ENCODE measurements at regions not wholly inside any gene's neighbourhood (a gene's known extent, or its start where the extent isn't known, plus 50 kb on each side); places are given as distances from the start of the nearest gene placed in this dataset.
"Not testable (repeated sequence)": the region's sequence is repeated elsewhere in the genome, so short reads cannot be mapped to it uniquely, and the experiment has no call there.

DNA sequence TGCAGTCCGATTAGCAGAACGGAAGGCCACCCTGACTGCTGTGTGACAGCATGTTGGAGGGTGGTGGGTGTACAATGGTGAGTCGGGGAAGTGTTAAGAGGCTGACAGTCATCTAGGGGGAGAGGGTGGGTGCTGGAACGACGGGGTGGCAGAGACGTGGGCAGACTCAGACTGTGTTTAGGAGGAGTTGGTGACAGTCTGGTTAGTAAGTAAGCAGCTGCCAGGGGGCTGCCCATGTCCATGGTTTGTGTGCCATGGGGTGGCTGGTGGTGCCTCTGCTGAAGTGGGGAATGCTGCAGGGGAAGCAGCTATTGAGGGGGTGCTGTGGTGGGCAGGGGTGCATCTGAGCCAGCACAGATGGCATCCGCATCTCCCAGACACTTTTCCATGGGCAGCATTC lies 51.3 kb upstream of the BOD1 start:
- no peak for DNase-seq

DNA sequence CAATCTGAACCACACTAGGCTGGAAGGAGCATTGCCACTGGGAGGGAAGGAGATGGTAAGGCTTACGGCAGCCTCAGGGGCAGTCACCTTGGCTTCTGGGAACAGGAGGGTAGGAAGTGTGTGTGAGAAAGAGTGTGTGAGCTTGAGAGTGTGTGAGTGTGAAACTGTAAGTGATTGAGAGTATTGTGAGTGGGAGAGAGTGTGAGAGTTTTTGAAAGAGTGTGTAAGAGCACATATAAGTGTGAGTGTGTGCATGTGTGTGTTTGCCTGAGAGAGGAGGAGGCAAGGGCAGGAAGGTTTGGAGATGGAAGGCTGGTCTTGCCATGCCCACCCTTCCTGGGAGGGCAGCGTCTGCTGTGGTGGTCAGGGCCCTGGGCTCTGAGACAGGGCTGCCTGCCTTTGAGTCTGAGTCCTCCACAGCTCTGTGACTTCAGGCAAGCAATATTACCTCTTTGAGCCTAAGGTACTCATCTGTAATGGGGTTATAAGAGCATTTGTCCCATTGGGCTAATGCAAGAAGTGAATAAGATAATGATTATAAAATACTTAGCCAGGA lies 51.9 kb upstream of the BOD1 start:
- no peak for DNase-seq

DNA sequence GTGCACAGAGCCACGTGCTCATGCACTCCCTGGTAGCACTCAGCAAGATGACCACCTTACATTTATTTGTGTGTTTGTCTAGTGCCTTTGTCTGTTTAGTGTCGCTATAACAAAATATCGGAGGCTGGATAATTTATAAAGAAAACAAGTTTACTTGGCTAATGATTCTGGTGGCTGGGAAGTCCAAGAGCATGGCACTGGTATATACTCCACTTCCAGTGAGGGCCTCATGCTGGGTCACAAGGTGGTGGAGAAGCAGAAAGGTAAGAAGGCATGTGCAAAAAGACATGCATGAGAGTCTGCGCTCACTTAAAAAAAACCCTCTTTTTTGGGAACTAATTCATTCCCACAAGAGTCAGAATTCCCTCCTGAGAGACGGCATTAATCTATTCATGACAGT lies 52.5 kb upstream of the BOD1 start:
- no peak for DNase-seq

DNA sequence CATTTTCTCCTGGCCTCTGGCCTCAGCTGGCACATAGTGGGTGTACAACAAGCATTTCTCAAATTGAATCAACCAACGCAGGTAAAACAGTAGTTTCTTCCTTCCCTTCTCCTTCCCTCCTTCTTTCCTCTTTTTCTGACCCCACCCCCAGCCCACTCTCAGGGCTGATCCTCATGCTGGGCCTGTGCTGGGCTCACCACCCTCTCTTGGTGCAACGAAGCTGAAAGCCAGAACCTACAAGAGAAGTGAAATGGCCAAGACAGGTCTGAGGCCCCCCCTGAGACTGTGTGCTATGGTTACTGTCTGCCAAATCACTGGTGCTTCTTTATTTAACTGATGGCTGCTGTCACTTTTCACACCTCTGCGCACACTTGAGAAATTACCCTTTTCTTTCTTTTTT lies 53.0 kb upstream of the BOD1 start:
- no peak for DNase-seq

DNA sequence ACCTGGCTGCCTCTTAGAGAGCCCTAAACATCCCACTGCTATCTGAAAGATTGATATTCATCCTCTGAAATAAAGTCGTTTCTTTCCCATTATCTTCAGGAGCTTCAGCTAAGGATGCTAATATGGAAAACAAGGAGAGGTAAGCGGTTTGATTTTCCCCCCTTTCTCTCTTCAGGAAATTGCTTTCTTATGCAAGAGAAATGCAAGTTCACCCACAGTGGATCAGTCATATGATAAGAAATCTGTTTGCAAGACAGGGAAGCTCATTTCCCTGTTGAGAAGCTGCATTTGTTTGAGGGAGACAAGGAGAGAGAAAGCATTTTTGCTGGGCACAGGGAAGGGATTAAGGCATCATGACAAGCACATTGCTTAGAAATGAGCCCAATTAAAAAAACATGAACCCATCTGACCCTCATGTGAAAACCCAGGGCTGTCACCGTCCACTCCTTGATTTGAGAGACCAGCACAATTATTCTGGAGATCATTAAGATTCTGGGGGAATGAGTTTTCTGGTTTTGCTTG lies 53.7 kb upstream of the BOD1 start:
- no peak for DNase-seq

DNA sequence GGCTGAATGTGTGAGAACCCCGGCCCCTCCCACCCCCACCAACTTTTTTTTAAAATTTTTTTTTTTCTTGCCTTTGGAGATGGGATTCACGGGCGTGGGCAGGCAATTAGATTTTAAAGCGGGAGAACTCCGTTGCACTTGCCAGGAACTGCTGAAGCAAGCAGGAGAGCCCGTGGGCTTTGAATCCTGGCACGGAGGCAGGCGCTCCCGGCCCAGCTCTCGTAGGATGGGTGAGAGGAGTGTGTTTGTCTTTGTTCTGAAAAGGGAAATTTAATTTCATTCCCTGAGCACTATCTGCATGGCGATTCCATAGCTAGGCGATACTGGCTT lies 54.3 kb upstream of the BOD1 start:
- peak; percentile 78 for DNase-seq

DNA sequence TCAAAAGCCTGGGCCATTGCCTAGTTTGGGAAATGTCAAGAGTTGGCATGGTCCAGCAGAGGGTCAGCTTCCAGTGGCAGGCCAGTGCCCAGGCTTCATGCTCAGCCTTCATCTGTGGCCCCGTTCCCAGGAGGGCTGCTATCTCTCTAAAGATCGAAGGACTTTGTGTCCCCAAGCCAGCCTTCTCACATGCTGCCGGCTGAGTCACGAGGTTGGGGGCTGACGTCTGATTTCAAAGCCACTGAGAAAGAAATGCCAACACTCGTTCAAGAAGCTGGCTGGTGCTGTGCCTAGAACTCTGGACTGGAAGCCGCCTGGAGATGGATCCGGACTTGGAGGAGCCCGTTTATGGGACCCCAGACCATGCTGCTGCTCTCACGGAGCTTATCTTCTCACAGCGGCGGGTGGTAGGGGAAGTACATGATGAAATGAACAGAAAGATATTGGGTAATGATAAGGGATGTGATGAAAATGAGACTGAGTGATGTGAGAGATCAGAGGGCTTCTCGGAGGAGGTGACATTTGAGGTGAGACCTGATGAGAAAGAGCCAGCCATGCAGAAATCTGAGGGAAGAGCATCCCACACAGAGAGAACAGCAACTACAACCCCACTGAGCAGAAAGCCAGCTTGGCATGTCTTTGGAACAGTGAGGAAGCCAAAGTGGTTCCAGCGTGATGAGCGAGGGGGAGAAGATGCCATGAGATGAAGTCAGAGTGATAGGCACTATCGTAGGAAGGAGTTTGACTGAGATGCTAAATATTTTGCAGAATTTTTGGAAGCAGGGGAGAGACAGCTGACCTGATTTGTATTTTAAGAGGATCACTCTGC lies 54.9 kb upstream of the BOD1 start:
- DNase-seq: peak; percentile 80

DNA sequence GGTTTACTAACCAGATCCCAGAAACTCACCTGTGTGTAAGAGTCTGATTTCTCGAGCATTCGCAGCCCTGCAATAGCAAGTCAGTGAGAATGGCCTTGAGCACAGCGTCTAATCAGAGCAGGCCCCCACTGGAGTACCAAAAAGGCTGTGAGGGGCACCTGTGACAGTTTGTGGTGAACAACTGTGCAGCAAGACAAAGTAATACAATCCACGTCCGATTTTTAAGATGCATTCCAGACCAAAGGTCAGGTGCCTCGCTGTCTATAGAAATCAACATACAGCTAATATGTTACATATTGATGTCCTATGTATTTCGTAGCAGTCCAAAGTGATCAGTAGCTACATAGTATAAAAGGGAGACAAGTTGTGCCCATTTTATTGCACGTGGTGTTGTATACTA lies 55.7 kb upstream of the BOD1 start:
- no peak for DNase-seq

DNA sequence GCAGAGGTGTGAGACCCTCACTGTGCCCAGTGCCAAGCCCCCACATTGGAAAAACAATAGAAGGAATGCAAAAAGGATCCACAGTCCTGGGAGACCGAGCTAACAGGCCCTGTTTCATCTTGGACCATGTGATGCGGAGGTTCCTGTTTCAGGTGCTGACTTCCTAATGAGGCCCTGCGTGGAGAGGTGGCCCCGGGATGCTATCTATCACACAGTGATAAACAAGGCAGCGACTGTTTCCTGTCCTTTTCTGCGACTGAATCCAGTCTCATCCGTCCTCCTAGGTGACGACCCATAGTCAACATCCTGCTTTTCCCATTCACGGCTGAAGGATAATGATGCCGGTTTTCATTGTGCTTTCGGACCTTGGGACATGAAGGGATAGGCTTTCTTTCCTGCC lies 56.4 kb upstream of the BOD1 start:
- DNase-seq: no peak

DNA sequence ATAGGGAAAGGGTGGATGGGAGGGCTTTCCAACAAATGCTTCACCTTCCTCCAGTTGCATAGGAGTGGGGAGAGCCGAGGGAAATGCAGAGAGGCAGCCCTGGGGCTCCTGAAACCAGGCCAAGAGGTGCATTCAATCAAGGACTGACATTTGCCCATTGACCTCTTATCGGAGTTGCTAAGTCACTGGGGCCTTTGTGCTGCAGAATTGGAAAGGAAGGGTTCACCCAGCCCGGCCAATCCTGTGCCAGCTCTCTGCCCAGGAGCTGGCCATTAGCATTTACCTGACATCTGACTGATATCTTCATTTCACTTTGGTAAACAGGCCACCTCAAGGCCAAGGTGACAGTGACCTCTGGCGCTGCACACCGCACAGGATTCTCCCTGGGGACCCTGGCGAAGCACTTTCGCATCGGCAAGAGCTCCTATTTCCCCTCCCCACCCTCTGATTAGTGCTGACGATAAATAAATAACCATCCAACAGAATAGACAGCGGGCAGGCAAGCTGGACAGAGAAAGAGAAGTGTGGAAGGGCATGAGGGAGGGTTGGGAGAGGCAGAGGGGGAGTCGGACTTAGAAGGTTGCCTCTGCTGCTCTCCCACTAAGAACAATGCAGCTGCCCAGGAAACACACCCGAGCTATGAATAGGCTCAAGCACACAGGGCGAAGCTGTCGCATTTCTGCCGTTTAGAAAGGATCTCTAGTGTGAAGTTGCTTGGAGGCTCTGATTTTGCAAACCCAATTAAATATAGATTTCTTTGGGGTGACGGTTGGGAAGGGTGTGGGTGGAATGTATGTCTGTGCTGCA lies 57.0 kb upstream of the BOD1 start:
- peak; percentile 49 for DNase-seq

DNA sequence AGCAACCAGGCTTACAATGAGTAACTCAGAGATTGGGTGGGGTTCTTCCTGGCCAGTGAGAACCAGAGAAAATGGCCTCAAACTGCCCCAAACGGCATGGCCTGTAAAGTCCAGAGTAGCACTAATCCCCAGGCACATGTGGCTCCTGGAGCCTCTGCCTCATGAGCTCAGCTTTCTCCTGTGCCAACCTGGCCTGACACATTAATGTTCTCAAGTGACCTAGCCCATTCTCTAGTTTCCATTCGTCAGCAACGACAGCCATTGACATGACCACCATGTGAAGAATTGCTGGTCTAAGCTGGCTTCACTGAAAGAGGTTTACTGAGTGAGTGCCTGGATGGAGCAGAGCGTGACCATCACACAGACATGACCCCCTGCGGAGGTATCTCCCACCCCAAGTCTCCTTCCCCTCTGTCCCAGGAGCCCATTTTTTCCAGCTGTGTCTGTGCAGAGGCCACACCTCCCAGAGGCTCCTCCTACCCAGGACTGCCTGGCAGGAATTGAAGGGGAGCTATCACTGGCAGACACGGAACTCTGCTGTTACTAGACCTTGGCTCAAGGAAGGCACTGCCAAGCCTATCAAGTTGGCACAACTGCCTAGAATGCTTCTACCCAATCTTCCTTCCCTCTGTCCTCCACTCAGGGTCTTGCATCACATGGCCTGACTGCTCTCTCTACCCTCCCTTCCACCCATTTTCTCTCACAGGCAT lies 59.0 kb upstream of the BOD1 start:
- no peak for DNase-seq

DNA sequence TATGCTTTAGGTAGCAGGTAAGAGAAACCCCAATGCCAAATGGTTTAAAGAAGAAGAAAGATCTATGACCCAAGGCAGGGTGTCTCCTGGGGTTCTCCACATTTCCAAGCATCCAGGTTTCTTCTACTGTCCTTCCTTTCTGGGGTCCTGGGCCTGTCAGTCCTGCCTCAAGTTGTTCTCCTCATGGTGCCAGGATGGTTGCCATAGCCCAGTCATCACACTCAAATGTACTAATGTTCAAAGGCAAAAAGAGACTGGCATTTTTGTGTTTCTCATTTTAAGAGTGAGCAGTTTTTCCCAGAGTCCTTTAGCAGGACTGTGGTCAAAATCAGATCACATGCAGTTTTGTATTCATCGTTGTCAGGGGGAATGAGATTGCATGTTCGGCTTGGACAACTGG lies 59.9 kb upstream of the BOD1 start:
- DNase-seq: no peak

DNA sequence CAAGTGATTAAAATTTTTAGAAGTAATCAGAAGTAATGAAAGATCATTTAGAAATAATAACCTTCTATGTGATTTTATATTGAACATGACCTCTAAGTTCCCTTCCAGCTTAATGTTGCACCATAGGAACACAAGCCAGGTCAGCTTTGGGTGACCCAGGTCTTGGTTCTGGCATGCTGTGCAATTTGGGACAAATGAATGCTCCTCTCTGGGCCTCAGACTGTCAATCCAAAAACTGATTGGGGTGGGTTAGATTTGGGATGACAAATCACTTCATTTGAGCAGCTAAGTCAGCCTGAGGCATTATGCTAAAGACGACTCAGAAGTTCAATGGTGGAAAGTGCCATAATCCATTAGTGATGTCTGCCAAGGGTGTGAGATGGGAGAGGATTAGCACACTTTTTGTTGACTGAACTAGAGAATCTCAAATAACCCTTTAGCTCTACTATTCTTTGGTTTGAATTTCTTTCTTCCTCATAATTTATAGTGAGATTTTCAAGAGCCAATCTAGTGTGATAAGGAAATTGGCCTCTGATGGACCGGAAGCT lies 60.7 kb upstream of the BOD1 start:
- DNase-seq: no peak

DNA sequence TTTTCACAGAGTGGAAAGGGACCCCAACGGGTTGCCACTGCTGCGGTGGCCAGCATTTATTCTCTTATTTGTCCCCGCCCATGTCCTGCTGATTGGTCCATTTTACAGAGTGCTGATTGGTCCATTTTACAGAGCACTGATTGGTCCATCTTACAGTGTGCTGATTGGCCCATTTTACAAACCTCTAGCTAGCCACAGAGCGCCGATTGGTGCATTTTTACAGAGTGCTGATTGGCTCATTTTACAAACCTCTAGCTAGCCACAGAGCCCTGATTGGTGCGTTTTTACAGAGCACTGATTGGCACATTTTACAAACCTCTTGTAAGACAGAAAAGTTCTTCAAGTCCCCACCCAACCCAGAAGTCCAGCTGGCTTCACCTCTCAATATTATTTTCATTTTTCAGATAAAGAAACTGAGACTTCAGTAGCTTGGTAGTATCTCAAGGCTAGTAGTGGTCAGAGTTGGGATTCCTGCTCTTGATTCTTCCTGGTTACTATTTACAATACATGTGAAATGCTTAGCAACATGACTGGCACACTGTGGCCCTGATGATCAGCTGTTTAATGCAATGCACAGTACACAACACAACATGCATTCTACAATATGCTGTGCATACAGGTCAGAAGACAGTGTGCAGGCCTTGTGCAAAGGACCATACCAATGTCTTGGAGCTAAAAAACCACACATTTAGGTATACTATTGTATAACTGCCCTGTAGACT lies 63.6 kb upstream of the BOD1 start:
- no peak for DNase-seq

DNA sequence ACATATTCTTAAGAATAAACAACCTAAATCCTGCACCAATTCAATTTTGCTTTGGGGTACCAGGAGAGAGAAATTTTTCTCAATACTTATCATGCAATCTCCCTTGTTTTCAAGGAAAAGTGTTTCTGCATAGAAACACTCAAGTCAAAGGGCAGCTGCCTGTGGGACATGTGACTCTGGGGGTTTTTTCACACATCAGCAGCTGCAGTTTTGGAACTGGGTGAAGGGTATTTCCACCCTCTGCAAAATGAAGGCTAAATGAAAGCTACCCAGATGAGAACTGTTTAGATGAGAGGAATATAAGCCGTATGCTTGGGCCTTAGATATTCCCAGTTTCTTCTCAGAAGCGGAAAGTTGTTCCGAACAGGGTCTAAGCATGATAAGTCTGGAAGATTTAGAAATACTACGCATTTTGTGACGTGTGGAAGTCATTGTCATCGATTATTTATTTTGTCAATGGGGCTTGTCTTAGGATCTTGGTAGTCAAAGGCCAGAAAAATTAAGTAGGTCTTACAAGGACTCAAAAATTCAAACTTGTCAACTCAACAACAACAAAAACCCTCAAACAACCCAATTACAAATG lies 64.3 kb upstream of the BOD1 start:
- DNase-seq: no peak

DNA sequence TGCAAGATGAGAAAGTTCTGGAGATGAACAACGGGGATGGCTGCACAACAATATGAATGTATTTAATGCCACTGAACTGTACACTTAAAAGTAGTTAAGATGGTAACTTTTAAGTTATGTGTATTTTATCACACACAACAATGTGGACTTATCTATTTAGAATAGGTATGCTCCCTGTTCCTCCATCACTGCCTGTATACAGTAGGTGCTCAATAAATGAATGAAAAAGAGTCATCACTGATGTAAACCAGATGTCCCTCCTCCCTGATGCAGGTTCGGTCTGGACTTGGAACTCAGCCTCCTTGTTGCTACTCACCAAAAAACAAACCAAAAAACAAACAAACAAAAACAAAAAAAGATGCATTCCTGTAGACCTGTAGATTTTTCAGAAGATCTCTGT lies 65.9 kb upstream of the BOD1 start:
- DNase-seq: no peak

DNA sequence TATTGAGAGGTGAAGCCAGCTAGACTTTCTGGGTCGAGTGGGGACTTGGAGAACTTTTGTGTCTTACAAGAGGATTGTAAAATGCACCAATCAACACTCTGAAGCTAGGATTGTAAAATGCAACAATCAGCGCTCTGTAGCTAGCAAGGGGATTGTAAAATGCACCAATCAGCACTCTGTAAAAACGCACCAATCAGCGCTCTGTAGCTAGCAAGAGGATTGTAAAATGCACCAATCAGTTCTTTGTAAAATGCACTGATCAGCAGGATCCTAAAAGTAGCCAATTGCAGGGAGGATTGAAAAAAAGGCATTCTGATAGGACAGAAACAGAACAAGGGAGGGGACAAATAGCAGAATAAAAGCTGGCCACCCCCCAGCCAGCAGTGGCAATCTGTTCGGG lies 68.1 kb upstream of the BOD1 start:
- not testable (repeated sequence) for DNase-seq

DNA sequence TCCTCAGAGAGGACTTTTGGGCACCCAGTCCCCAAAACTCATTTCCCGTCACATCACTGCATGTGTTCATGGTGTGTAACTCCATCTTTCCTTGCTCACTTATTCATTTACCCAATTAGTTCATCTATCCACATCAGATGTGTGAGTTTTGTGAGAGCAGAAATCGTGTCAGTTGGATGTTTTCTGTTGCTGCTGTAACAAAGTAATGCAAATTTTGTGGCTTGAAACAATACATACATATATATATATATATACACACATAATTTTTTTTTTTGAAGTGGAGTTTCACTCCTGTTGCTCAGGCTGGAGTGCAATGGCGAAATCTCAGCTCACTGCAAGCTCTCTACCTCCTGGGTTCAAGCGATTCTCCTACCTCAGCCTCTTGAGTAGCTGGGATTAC lies 70.5 kb upstream of the BOD1 start:
- no peak for DNase-seq

DNA sequence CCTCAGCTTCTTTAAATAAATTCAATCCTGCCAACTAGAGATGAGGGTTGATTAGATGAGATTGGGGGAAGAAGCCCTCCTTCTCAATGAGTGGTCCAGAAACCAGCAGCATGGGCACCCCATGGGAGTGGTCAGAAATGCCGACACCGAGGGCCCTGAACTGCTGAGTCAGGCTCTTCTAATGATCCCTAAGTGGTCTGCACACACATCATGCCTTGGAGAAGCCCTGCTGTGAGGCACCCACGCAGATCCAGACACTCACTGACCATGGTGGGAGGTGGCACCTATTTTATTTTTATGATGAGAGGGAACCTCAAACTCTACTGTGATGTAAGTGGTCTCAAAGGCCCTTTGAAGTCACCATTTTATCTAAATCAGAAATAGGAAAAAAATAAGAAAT lies 72.3 kb upstream of the BOD1 start:
- DNase-seq: no peak

DNA sequence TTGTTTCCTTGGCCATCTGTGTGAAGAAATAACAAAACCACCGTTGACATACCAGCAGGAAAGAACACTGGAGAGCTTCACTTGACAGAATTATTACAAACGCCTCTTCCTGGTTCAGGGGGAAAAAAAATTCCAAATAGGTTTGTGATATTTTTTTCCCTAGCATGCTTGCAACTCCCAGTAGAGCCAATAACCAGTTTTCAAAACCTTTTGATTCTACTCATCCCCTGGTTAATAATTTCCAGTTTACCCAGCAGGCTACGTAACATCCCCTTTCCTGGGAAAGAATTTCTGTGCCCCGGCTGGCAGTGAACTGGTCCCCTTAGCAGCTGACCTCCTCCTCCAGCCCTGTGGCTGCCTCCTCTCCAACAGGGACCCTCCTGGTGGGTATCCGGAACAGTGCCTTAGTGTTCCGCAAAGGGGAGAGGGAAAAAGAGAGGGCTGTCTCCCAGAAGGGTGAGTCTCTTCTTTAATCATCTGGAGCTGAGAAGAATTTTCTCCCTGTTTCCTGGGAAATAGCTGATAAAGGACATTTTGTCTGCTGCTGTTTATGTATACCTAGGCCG lies 72.8 kb upstream of the BOD1 start:
- DNase-seq: no peak

DNA sequence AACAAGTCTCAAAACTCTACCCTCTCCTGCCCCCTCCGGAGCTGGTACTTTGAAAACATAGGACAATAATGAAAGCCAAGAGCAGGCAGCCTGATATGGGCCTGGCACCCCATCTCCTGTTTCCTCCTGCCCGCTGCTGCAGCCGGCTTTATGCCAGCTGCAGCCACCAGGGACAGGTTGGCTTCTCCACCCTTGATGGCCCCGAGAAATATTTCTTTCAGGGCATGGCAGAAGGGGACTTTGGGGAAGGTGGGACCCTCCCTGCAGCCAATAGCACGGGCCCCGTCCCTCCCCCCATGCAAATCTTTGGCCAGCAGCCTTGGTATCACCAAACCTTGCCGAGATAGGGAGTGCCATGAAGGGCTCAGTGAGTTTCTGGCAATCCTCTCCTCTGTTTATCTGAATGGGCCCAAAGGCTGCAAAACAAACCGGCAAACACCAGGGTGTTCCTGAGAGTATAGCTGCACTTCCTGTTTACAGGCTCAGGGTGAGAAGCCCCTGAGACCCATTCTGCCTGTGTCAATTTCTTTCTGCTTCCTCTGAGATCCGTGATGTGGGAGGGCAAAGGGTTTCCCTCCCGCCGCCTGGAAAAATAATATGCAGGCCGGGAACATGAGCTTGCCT lies 73.4 kb upstream of the BOD1 start:
- no peak for DNase-seq
